NCI-H2171 (cell line): ENCODE measurements at regions not wholly inside any gene's neighbourhood (a gene's known extent, or its start where the extent isn't known, plus 50 kb on each side); places are given as distances from the start of the nearest gene placed in this dataset.
A peak's percentile ranks its signal among the peaks of the same experiment; 100 is the strongest.

Experiments
- DNase-seq: peaks from one replicate; lab custom pipeline; 2025; lab: John Stamatoyannopoulos, UW

- no peak for DNase-seq
Observed at GRCh38 chr12:84603484-84604248, 308.9 kb downstream of the SLC6A15 start.

GRCh38 chr12:84601483-84601882 lies 311.1 kb downstream of the SLC6A15 start:
- DNase-seq = no peak

DNA sequence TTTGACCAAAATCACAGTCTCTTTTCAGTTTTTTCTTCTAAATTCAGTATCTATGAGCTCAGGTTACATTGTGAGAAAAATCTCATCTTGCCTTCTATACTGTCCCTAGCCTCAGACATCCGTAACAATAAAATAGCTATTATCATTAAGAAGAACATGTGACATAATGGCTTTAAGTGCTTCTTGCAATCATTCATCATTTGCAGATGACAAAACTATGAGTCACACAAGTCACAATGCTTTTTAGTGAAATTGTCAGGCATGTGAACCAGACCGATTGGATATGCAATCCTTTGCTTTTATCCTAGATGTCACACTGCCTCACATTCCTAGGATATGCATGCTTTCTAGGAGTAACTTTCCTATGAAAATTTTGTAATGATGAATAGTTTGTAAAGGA lies 313.1 kb downstream of the SLC6A15 start:
- DNase-seq = no peak

GRCh38 chr12:84596266-84596665 lies 316.3 kb downstream of the SLC6A15 start:
- DNase-seq = no peak

DNA sequence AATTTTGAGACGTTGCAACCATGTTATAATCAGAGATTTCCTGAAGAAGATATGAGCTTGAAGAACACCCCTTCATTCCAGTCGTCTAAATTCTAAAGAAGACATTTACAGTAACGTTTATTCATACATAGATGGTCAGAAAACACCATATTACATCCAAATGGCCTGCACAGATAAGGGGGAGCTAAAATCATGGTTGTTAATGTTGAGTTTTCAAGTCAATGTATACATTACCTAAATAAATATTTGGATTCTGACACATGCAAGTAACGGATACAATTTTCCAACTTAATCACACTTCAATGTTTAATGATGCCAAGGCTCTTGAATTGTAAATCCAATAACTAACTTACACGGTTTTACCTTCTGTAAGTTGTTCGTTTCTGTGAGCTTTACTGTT lies 318.4 kb downstream of the SLC6A15 start:
- no peak for DNase-seq

DNA sequence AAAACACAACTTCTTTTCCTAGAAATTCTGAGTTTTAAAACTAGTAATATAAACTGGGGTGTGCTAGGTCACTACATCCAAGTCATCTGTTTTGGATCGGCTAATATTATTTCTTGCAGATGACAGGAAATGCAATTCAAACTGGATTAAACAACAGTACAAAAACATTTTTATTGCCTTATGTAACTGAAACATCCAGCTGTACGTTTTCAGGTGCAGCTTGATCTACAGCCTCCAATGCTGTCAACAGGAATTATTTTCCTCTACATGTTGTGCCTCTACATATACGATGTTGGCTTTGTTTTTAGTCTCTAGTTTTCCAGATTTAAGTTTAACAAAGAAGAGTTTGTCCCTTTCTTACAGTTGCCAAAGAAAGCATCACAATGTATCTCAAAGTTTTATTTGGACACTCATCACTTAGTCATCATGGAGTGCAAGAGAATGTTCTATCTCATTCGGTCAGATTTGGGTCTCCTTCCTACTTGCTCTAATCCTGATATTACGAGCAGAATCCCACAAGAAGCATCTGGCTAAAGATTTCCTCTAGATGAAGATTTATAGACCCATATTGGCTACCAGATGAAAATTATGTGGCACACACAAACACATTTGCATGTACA lies 326.7 kb downstream of the SLC6A15 start:
- DNase-seq = no peak

- no peak for DNase-seq
Observed at GRCh38 chr12:84572196-84572595, 340.4 kb downstream of the SLC6A15 start.

DNA sequence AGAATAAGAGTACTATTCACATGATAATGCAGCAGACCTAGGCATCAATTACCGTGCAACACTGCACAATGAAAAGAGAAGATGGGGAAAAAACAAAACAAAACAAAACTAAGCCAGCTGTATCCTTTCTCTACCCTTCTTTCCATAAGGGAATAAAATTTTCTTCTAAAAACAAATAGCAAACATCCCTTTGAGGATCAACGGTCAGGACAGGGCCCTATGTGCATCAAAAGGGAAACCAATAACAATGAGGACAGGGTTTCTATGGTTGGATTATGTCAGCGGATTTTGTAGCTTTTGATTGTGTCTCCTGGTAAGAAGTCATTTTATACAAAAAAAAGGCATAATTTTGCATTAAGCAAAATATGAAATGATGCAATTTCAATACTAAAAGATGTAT lies 350.3 kb downstream of the SLC6A15 start:
- DNase-seq = no peak

GRCh38 chr12:84561351-84561750 lies 351.2 kb downstream of the SLC6A15 start:
- no peak for DNase-seq

DNA sequence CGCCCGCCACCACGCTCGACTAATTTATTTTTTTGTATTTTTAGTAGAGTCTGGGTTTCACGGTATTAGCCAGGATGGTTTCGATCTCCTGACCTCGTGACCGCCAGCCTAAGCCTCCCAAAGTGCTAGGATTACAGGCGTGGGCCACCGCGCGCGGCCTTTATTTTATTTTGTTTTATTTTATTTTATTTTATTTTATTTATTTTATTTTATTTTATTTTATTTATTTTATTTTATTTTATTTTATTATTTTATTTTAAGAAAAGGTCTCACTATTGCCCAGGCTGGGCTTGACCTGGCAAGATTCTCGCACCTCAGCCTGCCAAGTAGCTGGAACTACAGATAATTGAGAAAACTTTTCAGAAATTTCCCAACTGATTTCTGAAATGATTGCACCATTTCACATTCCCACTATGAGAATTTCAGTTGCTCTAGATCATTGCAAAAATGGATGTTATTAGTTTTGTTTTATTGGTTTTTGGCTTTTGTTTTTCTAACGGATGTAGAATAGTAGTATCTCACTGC lies 358.3 kb downstream of the SLC6A15 start:
- no peak for DNase-seq

DNA sequence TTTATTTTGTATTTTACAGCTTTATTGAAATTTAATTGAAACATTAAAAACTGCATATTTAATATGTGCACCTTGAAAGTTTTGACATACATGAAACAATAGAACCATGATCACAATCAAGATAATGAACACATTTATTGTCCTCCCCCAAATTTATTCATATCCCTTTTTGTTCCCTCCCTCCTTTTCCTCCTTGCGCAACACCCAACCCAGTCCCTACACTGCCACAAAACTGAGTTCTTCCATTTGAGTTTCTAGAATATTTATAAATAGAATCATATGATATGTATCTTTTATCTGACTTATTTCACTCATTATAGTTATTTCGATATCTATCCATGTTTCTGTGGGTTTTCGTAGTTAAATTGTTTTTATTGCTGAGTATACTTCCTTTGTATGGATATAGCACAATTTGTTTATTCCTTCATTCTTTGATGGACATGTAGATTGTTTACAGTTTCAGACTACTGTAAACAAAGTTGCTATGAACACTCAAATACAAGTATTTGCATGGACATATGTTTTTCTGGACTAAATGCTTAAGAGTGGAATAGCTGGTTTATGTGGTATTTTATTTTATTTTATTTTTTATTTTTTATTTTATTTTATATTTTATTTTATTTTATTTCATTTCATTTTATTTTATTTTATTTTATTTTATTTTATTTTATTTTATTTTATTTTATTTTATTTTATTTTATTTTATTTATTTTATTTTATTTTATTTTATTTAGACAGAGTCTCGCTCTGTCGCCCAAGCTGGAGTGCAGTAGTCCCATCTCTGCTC lies 359.1 kb downstream of the SLC6A15 start:
- DNase-seq = no peak

GRCh38 chr12:84551373-84551772 lies 361.2 kb downstream of the SLC6A15 start:
- no peak for DNase-seq

GRCh38 chr12:84550518-84550917 lies 362.1 kb downstream of the SLC6A15 start:
- DNase-seq = no peak

GRCh38 chr12:84542289-84542688 lies 370.3 kb downstream of the SLC6A15 start:
- no peak for DNase-seq

- no peak for DNase-seq
Observed at GRCh38 chr12:84537666-84538065, 374.9 kb downstream of the SLC6A15 start.

DNA sequence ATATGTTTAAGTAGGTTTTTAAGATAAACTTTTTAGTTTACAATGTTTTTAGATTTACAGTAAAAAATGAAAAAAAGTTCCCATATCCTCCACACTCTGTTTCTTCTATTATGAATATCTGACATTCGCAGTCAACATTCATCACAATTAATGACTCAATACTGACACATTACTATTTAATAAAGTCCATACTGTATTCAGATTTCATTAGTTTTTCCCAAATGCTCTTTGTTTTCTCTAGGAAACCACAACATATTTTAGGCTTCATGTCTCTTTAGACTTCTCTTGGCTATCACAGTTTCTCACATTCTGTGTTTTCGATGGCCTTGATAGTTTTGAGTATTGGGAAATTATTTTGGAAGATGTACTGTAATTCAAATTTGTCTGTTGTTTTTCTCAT lies 399.8 kb downstream of the SLC6A15 start:
- no peak for DNase-seq

GRCh38 chr12:84508851-84509260 lies 403.7 kb downstream of the SLC6A15 start:
- no peak for DNase-seq

GRCh38 chr12:84507956-84508850 lies 404.4 kb downstream of the SLC6A15 start:
- DNase-seq = peak; percentile 33

GRCh38 chr12:84506282-84506681 lies 406.3 kb downstream of the SLC6A15 start:
- DNase-seq = no peak

- peak; percentile 40 for DNase-seq
Observed at GRCh38 chr12:84502907-84503787, 409.5 kb downstream of the SLC6A15 start.
